NCI-H2171 treated with DMSO at 0.1 percent for 48 hours (cell line): ENCODE measurements at regions not wholly inside any gene's neighbourhood (a gene's known extent, or its start where the extent isn't known, plus 50 kb on each side); places are given as distances from the start of the nearest gene placed in this dataset.
"Not testable (repeated sequence)": the region's sequence is repeated elsewhere in the genome, so short reads cannot be mapped to it uniquely, and the experiment has no call there.

ENCODE experiments used
- DNase-seq: peaks from one replicate; lab custom pipeline; 2025; lab: John Stamatoyannopoulos, UW

DNA sequence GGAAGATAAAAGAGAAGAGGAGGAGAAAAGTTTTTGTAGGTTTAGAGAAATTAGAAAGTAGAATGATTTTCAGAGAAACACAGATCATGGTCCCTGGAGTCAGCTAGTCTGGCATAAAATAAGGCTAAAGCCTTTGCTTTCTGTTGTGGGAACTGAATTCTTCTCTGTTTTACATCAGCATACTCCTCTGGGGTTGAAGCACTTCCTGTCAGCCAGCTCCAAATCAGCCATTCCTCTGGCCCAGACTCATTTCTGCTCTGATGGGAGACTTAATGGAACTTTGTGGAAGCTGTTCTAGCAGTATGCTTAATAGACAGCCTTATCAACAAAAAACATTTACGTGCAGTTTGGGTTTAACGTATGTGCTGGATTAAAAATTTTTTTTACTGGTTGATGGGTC lies 143.2 kb downstream of the HMHB1 start:
- DNase-seq: no peak

DNA sequence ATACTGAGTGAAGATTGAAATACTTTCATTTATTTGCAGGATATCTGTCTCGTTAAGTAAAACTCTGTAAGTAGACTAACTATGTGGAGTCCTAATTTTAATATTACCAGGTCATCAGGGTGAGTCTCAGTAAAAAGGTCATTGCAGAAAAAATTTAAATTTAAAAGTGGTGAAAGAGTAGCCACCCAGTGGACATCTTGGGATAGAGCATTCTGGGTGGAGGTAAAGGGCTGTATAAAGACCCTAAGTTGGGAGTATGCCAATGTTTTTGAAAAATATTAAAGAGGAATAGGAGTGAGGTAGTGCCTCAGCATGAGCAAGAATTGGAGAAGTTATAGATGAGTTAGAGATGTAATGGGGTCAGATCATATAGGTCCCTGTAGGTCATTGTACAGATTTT lies 145.5 kb downstream of the HMHB1 start:
- DNase-seq: no peak

- no peak for DNase-seq
Observed at GRCh38 chr5:143962201-143962600, 150.2 kb downstream of the HMHB1 start.

DNA sequence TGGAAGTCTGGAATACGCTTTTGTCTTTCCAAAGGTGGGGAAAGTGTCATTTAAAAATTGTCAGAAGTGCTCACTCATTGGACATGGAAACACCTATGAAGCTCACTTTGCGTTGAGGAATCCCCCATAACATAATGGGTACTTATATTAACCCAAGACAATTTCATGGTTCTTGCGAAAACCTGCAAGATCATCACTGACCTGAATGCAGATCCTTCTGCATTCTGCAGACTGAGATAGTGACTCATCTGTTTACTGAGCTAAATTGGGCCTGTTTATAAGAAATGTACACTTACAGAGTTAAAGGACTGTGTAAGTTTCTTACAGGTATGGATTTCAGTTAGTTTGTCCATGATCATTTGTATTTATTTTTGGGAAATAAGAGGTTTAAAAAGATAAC lies 153.0 kb downstream of the HMHB1 start:
- no peak for DNase-seq

- DNase-seq: no peak
Observed at GRCh38 chr5:143966280-143966679, 154.3 kb downstream of the HMHB1 start.

DNA sequence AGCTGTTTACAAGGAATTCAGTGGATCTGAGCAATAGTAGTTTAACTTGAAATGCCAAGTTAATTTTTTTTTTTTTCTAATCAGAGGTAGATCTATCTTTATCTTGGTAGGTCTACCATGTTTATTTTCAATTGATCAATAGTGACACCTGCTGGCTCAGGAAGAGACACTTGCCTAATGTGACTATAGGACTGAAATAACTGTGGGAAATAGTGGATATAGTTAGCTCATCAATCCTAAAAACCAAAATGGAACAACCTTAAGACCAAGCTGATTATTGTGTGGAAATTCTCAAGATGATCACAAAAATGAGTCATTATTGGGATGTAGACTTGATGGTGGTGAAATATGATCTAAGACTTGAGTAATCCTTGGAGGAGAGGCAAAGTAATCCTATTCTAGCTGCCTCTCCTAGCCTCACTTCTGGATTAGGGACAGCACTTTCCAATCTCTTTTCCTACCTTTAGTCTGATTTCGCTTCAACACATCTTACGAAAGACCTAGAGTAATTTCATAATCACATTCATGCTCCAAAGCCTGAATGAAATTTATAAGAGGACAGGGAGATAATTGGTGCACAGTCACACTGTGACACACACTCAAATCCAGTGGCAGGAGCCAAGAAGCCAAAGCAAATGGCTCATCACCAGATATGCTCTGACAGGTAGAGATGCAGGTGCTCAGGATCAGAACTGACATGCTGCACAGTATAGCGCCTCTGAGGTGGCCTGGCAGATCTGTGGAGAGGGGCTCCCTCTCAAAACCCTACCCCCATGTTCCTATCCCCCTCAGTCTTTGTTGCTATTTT lies 156.3 kb downstream of the HMHB1 start:
- peak; percentile 52 for DNase-seq

DNA sequence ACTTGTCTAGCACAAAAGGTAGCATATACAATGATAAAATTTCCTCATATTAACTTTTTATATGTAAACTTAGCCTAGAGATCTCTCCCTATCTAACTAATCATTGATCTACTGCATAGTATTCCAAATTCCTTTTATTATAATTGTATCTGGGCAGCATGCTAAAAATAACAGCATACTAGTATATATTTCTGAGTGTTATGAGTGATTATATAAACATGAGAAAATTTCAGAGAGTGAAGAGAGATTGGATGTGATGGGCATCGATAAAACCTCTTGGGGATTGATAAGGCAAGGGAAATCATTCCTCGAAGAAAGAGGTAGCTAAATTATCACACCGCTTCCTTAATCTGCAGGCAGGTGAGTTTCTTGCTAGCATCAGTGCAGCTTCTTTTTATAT lies 158.2 kb downstream of the HMHB1 start:
- no peak for DNase-seq

DNA sequence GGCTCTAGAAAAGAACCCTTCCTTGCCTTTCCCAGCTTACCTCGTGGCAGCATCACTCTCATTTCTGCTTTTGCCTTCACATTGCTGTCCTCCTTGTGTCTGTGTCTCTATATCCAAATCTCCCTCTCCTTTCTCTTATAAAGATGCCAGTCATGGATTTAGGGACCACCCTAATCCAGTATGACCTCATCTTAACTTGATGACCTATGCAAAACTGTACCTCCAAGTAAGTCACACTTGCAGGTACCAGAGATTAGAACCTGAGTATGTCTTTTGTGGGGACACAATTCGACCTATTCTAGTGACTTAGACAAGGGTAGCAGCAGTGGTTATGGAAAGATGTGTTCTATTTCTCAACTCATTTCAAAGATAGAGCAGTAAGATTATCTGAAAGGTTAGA lies 160.1 kb downstream of the HMHB1 start:
- DNase-seq: no peak

DNA sequence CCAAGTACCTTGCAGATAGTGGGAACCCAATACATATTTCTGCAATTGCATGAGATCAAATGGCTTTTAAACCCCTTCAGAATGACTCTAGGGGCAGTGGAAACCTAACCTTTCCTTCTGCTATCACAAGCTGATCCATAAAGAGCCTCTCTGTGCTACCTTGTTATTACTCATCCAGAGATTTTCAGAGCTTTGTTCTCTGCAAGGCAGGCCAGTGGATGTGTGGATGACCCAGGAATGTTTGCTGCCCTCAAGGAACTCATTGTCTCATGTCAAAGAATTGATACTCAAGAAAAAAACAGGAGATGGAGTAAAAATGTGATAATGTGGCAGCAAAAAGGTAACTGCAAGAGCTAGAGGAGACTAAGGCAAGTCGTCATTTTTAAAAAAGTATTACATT lies 164.1 kb downstream of the HMHB1 start:
- no peak for DNase-seq

DNA sequence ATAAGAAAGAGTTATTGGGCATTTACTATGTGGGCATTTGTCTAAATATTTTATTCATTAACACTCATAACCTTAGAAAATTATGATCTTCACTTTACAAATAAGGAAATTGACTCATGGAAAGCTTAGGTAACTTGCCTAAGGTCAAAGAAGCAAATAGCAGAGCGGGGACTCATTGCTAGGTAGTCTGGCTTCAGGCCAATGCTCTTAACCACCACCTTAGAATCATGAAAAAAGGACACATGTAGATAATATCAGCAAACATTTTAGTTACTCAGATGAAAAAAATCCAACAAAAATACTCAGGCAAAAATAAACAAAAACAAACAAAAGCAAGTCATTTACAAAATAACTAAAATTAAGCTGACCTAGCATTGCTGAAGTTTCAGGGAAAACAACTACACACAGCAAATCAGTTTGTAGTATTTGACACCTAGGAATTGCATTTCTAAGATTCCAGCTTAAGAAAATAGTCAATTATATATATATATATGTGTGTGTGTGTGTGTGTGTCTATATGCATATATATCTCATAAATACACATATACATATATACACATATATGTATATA lies 166.0 kb downstream of the HMHB1 start:
- DNase-seq: no peak

DNA sequence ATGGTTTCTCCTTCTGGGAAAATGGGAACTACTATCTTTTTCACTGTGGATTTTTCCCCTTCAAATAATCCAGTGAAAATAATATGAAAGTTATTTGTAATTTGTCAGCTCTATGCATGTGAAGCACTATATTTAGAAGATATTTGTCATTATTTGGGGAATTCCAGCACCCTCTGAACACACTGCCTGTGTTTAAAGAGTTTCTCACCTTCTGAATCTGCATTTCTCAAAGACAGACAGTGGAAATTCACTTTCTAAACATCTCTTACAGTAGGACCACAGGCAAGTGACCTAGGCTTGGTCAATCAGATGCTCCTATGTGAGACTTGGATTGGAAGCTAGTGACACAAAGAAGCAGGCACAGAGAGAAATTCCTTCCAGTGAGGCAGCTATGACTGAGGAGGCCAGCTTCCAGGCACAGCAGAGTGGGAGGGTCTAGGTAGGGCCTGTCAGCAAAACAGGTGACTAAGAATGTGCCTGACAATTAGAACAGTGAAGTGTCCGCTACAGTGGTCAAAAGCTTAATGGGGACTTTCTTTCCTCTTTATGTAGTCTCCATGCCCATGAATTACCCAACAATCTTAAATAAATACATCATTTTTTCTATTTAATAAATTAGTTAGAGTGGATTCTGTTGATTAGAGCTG lies 167.2 kb downstream of the HMHB1 start:
- DNase-seq: no peak

GRCh38 chr5:143980506-143980905 lies 168.5 kb downstream of the HMHB1 start:
- no peak for DNase-seq

DNA sequence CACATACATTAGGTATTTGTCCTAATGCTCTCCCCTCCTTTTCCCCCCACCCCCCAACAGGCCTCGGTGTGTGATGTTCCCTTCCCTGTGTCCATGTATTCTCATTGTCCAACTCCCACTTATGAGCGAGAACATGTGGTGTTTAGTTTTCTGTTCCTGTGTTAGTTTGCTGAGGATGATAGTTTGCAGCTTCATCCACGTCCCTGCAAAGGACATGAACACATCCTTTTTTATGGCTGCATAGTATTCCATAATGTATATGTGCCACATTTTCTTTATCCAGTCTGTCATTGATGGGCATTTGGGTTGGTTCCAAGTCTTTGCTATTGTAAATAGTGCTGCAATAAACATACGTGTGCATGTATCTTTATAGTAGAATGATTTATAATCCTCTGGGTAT lies 171.0 kb downstream of the HMHB1 start:
- DNase-seq: not testable (repeated sequence)

DNA sequence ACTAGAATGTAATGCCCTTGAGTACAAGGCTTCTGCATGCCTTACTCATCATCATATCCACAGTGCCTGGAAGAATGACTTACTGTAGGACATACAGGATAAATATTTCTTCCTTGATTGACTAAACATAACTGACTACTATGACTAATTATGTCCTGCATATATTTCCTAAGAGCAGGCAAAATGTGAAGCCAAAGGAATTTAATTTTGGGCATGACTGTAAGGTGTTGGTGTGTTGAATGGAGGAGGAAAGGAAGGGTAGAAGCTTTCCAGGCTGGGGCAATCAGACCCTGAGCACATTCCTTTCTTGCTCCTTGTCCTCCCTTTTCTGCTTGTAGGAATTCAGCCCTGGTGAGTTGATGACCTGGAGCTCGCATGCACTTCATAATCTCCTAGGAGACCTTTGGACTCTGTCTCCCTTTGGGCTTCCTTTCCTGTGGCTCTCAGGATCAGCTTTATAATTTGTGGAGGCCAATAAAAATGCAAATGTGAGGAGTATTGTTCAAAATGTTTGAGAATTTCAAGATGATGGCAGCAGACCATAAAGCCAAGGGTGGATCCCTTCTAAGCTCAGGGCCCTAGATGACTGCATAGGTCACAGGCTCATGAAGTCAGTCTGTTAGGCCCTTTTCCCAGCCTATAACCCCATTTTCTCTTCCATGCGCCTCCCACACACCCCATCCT lies 174.0 kb downstream of the HMHB1 start:
- DNase-seq: no peak

DNA sequence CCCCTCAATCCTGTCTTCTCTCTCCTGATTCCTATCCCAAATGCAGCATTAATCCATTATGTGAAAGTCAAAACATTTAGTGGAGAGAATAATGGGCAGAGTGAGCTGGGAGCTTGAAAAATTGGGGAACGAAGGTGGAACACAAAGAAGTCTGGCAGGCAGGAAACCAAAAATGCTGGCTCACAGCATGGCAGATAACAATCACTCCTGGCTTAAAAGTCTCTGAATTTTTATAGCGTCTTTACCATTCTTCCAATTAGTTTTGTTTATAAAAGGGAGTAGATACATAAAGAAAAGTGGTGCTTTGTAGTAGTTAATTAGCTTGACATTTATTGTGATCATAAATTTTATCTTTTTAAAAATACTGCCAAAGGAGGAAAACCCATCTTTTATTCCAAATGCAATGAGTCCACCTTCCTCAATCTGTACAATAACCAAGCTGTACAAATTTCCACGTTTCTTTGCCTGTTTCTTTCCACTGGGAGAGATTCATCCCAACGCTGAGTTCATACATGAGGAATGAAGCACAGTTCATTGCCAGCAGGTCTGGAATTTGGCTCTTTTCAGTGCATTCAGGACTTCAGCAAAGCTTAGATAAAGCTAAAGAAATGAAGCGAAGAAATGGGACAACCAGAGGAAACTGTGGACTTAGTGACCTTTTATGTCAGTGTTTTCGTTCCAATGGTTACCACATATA lies 174.7 kb downstream of the HMHB1 start:
- no peak for DNase-seq

DNA sequence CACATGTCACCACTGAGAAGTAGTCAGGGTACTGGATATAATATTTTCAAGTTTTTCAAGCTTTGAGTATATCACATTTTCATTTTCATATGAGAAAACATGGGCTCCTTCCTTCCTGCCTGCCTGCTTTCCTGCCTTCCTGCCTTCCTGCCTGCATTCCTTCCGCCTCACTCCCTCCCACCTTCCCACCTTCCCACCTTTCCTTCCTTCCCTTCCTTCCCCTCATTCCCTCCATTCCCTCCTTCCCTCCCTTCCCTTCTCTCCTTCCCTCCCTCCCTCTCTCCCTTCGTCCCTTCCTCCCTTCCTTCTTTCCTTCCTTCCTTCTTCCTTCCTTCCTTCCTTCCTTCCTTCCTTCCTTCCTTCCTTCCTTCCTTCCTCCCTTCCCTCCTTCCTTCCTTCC lies 175.3 kb downstream of the HMHB1 start:
- no peak for DNase-seq

GRCh38 chr5:143987751-143988560 lies 176.0 kb downstream of the HMHB1 start:
- peak; percentile 14 for DNase-seq

DNA sequence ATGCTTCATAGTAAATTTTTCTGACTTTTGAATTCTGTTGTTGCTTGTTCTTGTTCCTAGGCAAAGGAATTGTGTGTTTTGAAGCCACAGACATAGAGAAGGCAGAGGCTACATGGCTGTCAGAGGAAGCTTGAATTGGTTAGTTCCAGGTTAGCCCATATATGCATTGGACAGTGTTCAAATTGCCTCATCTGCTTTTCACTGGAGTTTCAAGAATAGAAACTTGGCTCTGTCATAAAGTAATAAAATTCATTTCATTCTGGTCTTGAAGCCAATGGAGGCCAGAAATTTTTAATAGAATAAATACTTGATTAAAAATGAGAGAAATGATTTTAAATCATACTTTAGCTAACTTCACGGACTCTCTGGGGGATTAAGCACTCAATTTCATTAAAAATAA lies 178.0 kb downstream of the YIPF5 start:
- no peak for DNase-seq

GRCh38 chr5:144002876-144003275 lies 167.6 kb downstream of the YIPF5 start:
- DNase-seq: no peak

DNA sequence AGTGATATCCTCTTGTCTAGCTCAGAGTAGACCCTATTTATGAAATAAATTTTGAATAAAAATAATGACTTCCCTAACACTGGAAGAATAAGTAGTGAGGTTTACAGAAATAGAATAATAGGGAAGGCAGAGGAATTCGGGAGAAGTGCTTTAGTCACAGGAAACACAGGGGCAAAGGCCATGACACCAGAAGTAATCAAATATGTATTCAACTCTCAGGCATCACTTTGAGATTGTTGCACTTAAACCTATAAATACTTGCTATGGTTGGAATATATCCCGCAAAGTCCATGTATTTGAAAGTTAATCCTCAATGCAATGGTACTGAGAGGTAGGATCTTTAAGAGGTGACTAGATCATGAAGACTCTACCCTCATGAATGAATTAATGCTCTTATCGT lies 166.8 kb downstream of the YIPF5 start:
- DNase-seq: no peak

GRCh38 chr5:144004146-144004545 lies 166.3 kb downstream of the YIPF5 start:
- DNase-seq: no peak
